ENCODE measurements at regions not wholly inside any gene's neighbourhood (a gene's known extent, or its start where the extent isn't known, plus 50 kb on each side); places are given as distances from the start of the nearest gene placed in this dataset.

- TF ChIP-seq REST (IDR thresholded peaks at IDR 0.05; ENCODE audit: insufficient read depth in 1 of 2, low read depth in 2 of 2, low read length in 1 of 2), result no peak
- TF ChIP-seq SIN3A (IDR thresholded peaks at IDR 0.05; ENCODE audit: borderline replicate concordance, insufficient read depth, low read depth, low read length), result no peak
- no peak for TF ChIP-seq POLR2AphosphoS5 (IDR thresholded peaks at IDR 0.05; ENCODE audit: low read depth, low read length)
- no peak for TF ChIP-seq TCF7L2 (IDR thresholded peaks at IDR 0.05; ENCODE audit: low read depth, low read length)
- TF ChIP-seq CTCF (IDR thresholded peaks at IDR 0.05), result no peak
- ChIA-PET POLR2A (no interaction called here), CTCF (no interaction called here)
- Histone ChIP-seq H3K36me3 (ENCODE audit: control insufficient read depth, insufficient read depth, low read length) (no peaks in the 10 kb centered on the region), H3K27me3 (ENCODE audit: control insufficient read depth, insufficient read depth, low read length) (no peaks in the 10 kb centered on the region), H3K9me3 (ENCODE audit: control insufficient read depth, insufficient read depth, low read depth, low read length) (no peaks in the 10 kb centered on the region), H3K4me1 (ENCODE audit: control insufficient read depth, insufficient read depth, low read length) (no peaks in the 10 kb centered on the region), H3K27ac (ENCODE audit: low read length) (no peak overlapping the region), H3K4me3 (ENCODE audit: low read depth in 2 of 2, low read length in 2 of 2) (no peak overlapping the region)
- ATAC-seq (no peak), DNase-seq (ENCODE audit: low read depth, low spot score) (no peak)
- intact Hi-C loops (cut with micrococcal nuclease; ENCODE audit: unreplicated experiment), result no loop called here
- in situ Hi-C loops (cut with HindIII; ENCODE audit: low pct_unique_long_range_greater_than_20kb, low sequenced_read_pairs), result no loop called here
- BruUV-seq (replicated peaks), result no TSS peak
Observed at GRCh38 chr9:103458826-103459225, 463.7 kb downstream of the CYLC2 start.

GRCh38 chr9:103471241-103471640 lies 476.1 kb downstream of the CYLC2 start:
- no TSS peak for BruUV-seq (replicated peaks)

More at GRCh38 chr9:103471241-103471640, 476.1 kb downstream of the CYLC2 start:
- Histone ChIP-seq H3K4me3 (ENCODE audit: low read depth in 2 of 2, low read length in 2 of 2) (no peak overlapping the region), H3K27ac (ENCODE audit: low read length) (no peak overlapping the region), H3K9me3 (ENCODE audit: control insufficient read depth, insufficient read depth, low read depth, low read length) (no peaks in the 10 kb centered on the region), H3K4me1 (ENCODE audit: control insufficient read depth, insufficient read depth, low read length) (no peaks in the 10 kb centered on the region), H3K36me3 (ENCODE audit: control insufficient read depth, insufficient read depth, low read length) (no peaks in the 10 kb centered on the region), H3K27me3 (ENCODE audit: control insufficient read depth, insufficient read depth, low read length) (no peaks in the 10 kb centered on the region)
- no peak for TF ChIP-seq SIN3A (IDR thresholded peaks at IDR 0.05; ENCODE audit: borderline replicate concordance, insufficient read depth, low read depth, low read length)
- no peak for TF ChIP-seq TCF7L2 (IDR thresholded peaks at IDR 0.05; ENCODE audit: low read depth, low read length)
- TF ChIP-seq POLR2AphosphoS5 (IDR thresholded peaks at IDR 0.05; ENCODE audit: low read depth, low read length), result no peak
- no peak for TF ChIP-seq REST (IDR thresholded peaks at IDR 0.05; ENCODE audit: insufficient read depth in 1 of 2, low read depth in 2 of 2, low read length in 1 of 2)
- TF ChIP-seq CTCF (IDR thresholded peaks at IDR 0.05), result no peak
- DNase-seq (ENCODE audit: low read depth, low spot score), result no peak
- ChIA-PET POLR2A (no interaction called here), CTCF (no interaction called here)
- intact Hi-C loops (cut with micrococcal nuclease; ENCODE audit: unreplicated experiment) (no loop called here), in situ Hi-C loops (cut with HindIII; ENCODE audit: low pct_unique_long_range_greater_than_20kb, low sequenced_read_pairs) (no loop called here)
- ATAC-seq, result no peak
